Fibroblast of skin of right quadriceps (primary cell): ENCODE measurements at regions not wholly inside any gene's neighbourhood (a gene's known extent, or its start where the extent isn't known, plus 50 kb on each side); places are given as distances from the start of the nearest gene placed in this dataset.
"Not testable (repeated sequence)": the region's sequence is repeated elsewhere in the genome, so short reads cannot be mapped to it uniquely, and the experiment has no call there.

Experiments used
- DNase-seq: peaks from one replicate; pipeline ENCODE4 v3.0.0-alpha.2; 2013

DNA sequence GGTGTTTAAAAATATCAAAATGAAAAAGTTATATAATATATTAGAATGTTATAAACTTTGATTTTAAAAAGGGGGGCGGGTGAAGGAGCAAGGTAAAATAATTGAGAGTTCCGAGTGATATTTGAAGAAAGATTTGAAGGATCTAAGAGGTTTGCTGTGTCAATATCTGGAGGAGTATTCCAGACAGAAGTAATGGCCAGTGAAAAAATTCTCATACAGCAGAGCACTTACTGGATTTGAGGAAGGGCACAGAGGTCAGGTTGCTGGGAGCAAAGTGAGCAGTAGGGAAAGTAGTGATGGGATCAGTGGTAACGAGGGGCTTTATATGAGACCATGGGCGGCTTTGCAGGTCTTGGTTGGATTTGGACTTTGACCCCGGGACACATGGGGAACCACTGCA is 531.5 kb downstream of the ADCYAP1 start:
- no peak for DNase-seq

GRCh38 chr18:1438458-1438910 is 533.8 kb downstream of the ADCYAP1 start:
- peak; percentile 0 for DNase-seq

DNA sequence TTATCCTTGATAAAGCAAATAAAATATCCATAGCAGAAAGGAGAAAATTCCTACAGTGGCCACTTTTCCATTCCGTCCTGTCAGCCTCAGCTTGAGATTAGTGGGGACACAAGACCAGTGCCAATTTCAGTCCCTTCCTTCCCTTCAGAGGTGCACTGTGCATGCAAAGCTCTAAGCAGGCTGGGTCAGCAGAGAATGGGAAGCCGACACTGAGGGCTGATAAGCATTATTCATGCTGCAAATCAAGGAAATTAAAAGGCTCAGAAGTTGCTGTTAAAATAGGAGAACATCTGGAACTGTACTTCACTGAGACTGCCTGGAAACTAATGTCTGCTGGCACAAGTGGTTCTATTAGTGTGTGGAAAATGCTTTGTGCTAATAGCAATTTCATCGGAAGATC is 534.3 kb downstream of the ADCYAP1 start:
- no peak for DNase-seq

DNA sequence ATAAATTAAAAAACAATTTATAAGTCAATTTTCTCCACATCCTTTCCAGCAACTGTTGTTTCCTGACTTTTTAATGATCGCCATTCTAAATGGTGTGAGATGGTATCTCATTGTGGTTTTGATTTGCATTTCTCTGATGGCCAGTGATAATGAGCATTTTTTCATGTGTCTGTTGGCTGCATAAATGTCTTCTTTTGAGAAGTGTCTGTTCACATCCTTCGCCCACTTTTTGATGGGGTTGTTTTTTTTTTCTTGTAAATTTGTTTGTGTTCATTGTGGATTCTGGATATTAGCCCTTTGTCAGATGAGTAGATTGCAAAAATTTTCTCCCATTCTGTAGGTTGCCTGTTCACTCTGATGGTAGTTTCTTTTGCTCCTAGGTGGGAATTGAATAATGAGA is 539.4 kb downstream of the ADCYAP1 start:
- not testable (repeated sequence) for DNase-seq

- no peak for DNase-seq
Measured at GRCh38 chr18:1446765-1447164, 542.1 kb downstream of the ADCYAP1 start.

DNA sequence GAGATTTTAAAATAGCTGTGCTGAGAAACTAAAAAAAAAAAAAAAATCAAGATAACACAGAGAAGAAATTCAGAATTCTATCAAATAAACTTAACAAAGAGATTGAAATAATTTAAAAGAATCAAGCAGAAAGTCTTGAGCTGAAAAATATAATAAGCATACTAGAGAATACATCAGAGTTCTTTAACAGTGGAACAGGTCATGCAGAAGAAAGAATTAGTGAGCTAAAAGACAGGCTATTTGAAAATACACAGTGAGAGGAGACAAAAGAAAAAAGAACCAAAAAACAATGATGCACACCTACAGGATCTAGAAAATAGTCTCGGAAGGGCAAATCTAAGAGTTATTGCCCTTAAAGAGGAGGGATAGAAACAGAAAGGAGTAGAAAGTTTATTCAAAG is 548.1 kb downstream of the ADCYAP1 start:
- DNase-seq: no peak

- DNase-seq: no peak
Measured at GRCh38 chr18:1455605-1456004, 550.9 kb downstream of the ADCYAP1 start.

DNA sequence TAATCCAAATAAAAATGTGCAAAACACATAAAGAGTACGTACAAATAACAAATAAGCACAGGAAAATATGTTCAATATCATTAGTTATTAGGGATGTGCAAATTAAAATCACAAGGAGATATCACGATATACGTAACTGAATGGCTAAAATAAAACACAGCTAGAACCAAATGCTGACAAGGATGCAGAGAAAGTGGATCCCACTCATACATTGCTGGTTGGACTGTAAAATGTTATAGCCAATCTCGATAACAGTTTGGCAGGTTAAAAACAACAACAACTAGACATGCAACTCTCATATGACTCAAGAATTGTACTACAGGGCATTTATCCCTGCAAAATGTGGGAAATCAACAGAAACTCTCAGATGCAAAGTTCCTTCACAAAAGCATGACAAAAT is 553.9 kb downstream of the ADCYAP1 start:
- no peak for DNase-seq

DNA sequence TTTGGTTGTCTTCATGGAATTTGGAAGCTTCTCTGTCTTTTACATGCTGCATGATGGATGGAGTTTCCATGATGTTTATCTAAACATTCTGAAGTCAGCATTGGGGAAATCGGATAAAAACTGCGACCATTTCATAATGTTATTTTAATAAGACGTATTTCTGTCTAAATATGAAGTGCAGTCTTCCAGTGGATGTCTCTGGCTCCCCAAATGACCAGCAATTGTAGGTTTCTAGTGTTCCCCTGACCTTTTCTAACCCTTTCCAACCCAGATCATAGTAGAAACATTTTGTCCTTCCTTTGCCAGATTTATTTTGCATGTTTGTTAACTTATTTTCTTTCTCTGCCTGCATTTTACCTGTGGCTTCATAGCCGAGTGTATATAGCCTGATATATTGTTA is 559.3 kb downstream of the ADCYAP1 start:
- no peak for DNase-seq

GRCh38 chr18:1464444-1465217 is 560.0 kb downstream of the ADCYAP1 start:
- no peak for DNase-seq

- no peak for DNase-seq
Measured at GRCh38 chr18:1466035-1466434, 561.4 kb downstream of the ADCYAP1 start.

GRCh38 chr18:1467461-1467964 is 562.8 kb downstream of the ADCYAP1 start:
- DNase-seq: no peak

- DNase-seq: no peak
Measured at GRCh38 chr18:1468550-1468949, 563.9 kb downstream of the ADCYAP1 start.

DNA sequence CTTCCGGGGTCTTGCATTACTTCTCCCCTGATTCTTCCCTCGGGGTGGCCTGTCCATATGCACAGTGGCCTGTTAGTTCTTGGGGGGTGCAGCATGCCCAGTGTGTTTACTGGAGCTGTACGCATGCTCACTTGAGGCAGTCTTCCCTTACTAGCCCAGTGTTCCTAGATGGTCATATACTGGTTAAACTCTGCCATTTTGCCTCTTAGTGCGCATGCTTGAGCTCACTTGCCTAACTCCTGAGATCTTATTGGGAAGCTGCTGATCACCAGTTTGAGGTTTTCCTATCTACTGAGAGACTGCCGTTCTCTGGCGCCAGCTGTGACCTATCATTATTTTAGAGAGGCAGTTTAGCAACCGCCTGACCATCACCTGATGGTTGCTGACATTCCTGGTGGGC is 571.2 kb downstream of the ADCYAP1 start:
- DNase-seq: no peak

GRCh38 chr18:1480309-1480708 is 575.6 kb downstream of the ADCYAP1 start:
- no peak for DNase-seq

GRCh38 chr18:1481577-1481976 is 576.9 kb downstream of the ADCYAP1 start:
- DNase-seq: no peak

DNA sequence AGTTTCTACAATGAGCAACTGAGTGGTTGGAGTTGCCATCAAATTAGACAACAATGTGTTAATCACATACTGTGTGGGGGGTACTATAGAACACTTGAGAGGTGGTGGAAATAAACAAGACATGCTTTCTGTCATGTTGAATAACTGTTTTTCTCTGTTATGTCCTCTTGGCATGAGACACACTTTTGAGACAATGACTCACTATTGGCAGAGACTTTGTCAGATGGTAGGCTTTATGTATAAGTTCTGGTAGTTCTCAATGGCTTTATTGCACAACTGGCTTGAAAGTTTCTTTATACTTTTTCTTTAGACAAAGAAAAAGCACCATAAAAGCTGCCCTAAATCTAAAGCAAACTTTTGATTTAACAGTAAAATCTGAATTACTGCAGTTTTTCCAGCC is 578.7 kb downstream of the ADCYAP1 start:
- DNase-seq: peak; percentile 1

- DNase-seq: no peak
Measured at GRCh38 chr18:1487457-1487856, 582.8 kb downstream of the ADCYAP1 start.

- no peak for DNase-seq
Measured at GRCh38 chr18:1488394-1488793, 583.7 kb downstream of the ADCYAP1 start.

DNA sequence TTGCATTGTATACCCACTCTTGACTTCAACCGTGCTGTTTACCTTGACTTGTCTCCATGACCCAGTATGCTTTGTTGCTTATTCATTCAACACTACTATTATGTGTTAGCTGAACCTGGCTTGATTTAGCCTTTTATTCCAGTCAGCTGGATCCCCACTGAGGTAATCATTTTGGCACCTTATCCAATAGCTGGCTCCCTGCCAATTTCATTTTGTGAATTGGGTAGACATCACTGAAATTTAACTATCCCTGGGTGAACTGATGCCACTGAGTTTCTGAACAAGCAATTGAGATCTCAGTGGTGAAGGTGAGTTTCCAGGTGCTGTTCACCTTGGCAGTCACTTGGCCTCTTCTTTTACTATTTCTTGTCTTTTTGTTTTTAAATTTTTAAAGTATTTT is 584.3 kb downstream of the ADCYAP1 start:
- DNase-seq: no peak

DNA sequence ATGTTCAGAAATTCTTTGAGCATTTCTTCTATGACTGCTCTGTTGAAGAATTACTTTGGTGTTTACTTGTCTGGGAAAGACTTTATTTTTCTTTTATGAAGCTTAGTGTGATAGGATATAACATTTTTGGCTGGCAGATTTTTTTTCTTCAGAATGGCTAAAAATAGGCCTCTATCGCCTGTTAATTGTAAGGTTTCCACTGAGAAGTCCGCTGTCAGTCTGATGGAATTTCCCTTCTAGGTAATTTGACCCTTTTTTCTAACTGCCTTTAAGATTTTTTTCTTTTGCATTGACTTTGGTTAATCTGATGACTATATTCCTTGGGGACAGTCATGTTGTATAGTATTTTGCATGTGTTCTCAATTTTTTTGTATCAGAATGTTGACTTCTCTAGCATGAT is 590.7 kb downstream of the ADCYAP1 start:
- no peak for DNase-seq

DNA sequence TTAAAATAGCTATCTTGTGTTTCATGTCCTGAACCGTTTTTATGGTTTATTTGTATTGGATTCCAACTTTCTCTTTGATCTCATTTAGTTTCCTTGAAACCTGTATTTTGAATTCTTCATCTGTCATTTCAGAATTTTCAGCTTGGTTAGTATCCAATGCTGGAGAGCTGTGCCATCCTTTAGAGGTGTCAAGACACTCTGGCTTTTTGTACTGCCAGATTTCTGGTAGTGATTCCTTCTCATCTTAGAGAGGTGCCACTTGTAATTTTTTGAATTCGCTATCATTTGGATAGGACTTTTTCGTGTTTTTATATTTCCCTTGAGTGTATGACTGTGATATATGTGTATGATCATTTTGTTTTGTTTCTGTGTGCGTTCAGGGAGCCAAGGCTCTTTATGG is 591.4 kb downstream of the ADCYAP1 start:
- no peak for DNase-seq

DNA sequence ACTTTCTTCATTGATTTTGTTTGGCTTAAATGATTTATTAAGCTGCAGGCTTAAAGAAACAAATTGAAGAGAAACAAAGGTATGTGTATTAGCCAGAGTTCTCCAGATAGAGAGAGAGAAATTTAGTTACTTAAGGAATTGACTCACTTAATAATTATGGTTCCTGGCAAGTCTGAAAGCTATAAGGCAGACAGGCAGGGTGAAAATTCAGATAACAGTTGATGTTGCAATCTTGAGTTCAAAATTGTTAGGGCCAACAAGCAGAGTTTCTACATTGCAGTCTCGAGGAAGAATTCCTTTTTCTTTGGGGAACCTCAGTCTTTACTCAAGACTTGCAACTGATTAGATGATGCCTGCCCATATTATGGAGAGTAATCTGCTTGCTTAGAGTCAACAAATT is 593.5 kb downstream of the ADCYAP1 start:
- peak; percentile 2 for DNase-seq

- no peak for DNase-seq
Measured at GRCh38 chr18:1499265-1499664, 594.6 kb downstream of the ADCYAP1 start.

GRCh38 chr18:1503847-1504246 is 599.2 kb downstream of the ADCYAP1 start:
- DNase-seq: no peak
